Transverse colon (tissue), 4 donors: ENCODE measurements at regions not wholly inside any gene's neighbourhood (a gene's known extent, or its start where the extent isn't known, plus 50 kb on each side); places are given as distances from the start of the nearest gene placed in this dataset.

Experiments
- CTCF ChIP-seq, 5 experiments: fragments of 200-600 bp in 3 of 5; fragments of 450-650 bp in 2 of 5; sonication (generic) in 3 of 5; IDR thresholded peaks; 1 replicate in 2 of 5; 2 replicates in 3 of 5; pipeline ENCODE4 v1.5.1; 2016 to 2017; ENCODE audit warnings: antibody characterized with exemption in 5 of 5, inconsistent platforms in 3 of 5, mild to moderate bottlenecking in 2 of 5, moderate library complexity in 1 of 5
- EP300 ChIP-seq: sonication (generic); formaldehyde crosslinking; IDR thresholded peaks from one replicate; pipeline ENCODE4 v1.6.1; 2017; ENCODE audit warnings: antibody characterized with exemption, low read depth
- POLR2A ChIP-seq: fragments of 450-650 bp; IDR thresholded peaks from one replicate; pipeline ENCODE4 v1.6.1; 2016; ENCODE audit warnings: antibody characterized with exemption, mild to moderate bottlenecking, moderate library complexity
- POLR2AphosphoS5 ChIP-seq, 3 donors: sonication (generic); formaldehyde crosslinking; IDR thresholded peaks; one replicate each; pipeline ENCODE4 v1.6.1; 2016; ENCODE audit warnings: antibody characterized with exemption in 3 of 3

GRCh38 chr6:90432937-90433336, 136.3 kb upstream of the BACH2 start:
- TF ChIP-seq EP300, result no peak
- no peak for TF ChIP-seq POLR2A
- no peak for TF ChIP-seq POLR2AphosphoS5 (IDR thresholded peaks at IDR 0.05)
- no peak for TF ChIP-seq CTCF (IDR thresholded peaks at IDR 0.05)
